NT2/D1 (cell line): ENCODE measurements at regions not wholly inside any gene's neighbourhood (a gene's known extent, or its start where the extent isn't known, plus 50 kb on each side); places are given as distances from the start of the nearest gene placed in this dataset.

ENCODE experiments used
- DNase-seq: peaks from one replicate; pipeline ENCODE4 v3.0.0-alpha.2; 2011; ENCODE audit warnings: low read depth, low spot score
- H3K27me3 ChIP-seq: 2 replicates; pipeline ENCODE4 v1.6.0; 2011; ENCODE audit warnings: mild to moderate bottlenecking; ENCODE audit not compliant: insufficient read length, insufficient read depth
- H3K36me3 ChIP-seq: 2 replicates; pipeline ENCODE4 v1.6.1; 2011; ENCODE audit warnings: mild to moderate bottlenecking, low read length, mixed read lengths; ENCODE audit not compliant: insufficient read depth, insufficient read length
- H3K4me1 ChIP-seq: 2 replicates; pipeline ENCODE4 v1.5.1; 2011; ENCODE audit not compliant: insufficient read depth, insufficient read length
- H3K4me3 ChIP-seq: 2 replicates; pipeline ENCODE4 v1.5.1; 2011; ENCODE audit warnings: low read depth; ENCODE audit not compliant: insufficient read length
- H3K9ac ChIP-seq: 2 replicates; pipeline ENCODE4 v1.6.0; 2011; ENCODE audit warnings: low read depth; ENCODE audit not compliant: insufficient read length
- H3K9me3 ChIP-seq: 2 replicates; pipeline ENCODE4 v1.5.1; 2011; ENCODE audit warnings: mild to moderate bottlenecking, low read length; ENCODE audit not compliant: insufficient read depth
- SUZ12 ChIP-seq: IDR thresholded peaks from 2 replicates; pipeline ENCODE4 v1.6.1; 2011; ENCODE audit not compliant: insufficient read length, insufficient read depth; ENCODE audit errors: extremely low read depth
- YY1 ChIP-seq: IDR thresholded peaks from 2 replicates; pipeline ENCODE4 v1.6.1; 2011; ENCODE audit not compliant: insufficient read length, insufficient read depth
- ZNF274 ChIP-seq: IDR thresholded peaks from 2 replicates; pipeline ENCODE4 v1.6.1; 2011; ENCODE audit warnings: mild to moderate bottlenecking, low read depth, low read length

- Histone ChIP-seq H3K4me3 (no peak overlapping the region), H3K9me3 (no peaks in the 10 kb centered on the region), H3K27me3 (no peaks in the 10 kb centered on the region), H3K36me3 (no peaks in the 10 kb centered on the region), H3K9ac (no peak overlapping the region), H3K4me1 (no peaks in the 10 kb centered on the region)
- TF ChIP-seq SUZ12 (no peak), ZNF274 (no peak), YY1 (no peak)
- DNase-seq, result no peak
Observed at GRCh38 chr21:35111321-35111930, 62.3 kb upstream of the RUNX1 start.

- DNase-seq, result no peak
- Histone ChIP-seq H3K4me3 (no peak overlapping the region), H3K9ac (no peak overlapping the region), H3K9me3 (no peaks in the 10 kb centered on the region), H3K27me3 (no peaks in the 10 kb centered on the region), H3K36me3 (no peaks in the 10 kb centered on the region), H3K4me1 (no peaks in the 10 kb centered on the region)
- TF ChIP-seq YY1 (no peak), SUZ12 (no peak), ZNF274 (no peak)
Observed at GRCh38 chr21:35108887-35109286, 59.8 kb upstream of the RUNX1 start.

GRCh38 chr21:35107520-35107919 lies 58.4 kb upstream of the RUNX1 start:
- no peaks in the 10 kb centered on the region for H3K36me3 ChIP-seq
- DNase-seq, result no peak
- H3K4me3 ChIP-seq, result no peak overlapping the region
- H3K9me3 ChIP-seq, result no peaks in the 10 kb centered on the region
- H3K4me1 ChIP-seq, result no peaks in the 10 kb centered on the region
- H3K27me3 ChIP-seq, result no peaks in the 10 kb centered on the region
- no peak overlapping the region for H3K9ac ChIP-seq
- TF ChIP-seq SUZ12 (no peak), YY1 (no peak), ZNF274 (no peak)

- DNase-seq, result no peak
- no peak overlapping the region for H3K4me3 ChIP-seq
- H3K36me3 ChIP-seq, result no peaks in the 10 kb centered on the region
- no peak for TF ChIP-seq YY1
- no peak for TF ChIP-seq SUZ12
- TF ChIP-seq ZNF274, result no peak
- no peaks in the 10 kb centered on the region for H3K9me3 ChIP-seq
- H3K27me3 ChIP-seq, result no peaks in the 10 kb centered on the region
- H3K9ac ChIP-seq, result no peak overlapping the region
- no peaks in the 10 kb centered on the region for H3K4me1 ChIP-seq
Observed at GRCh38 chr21:35106246-35106835, 57.2 kb upstream of the RUNX1 start.

GRCh38 chr21:35102488-35103371 lies 53.6 kb upstream of the RUNX1 start:
- no peaks in the 10 kb centered on the region for H3K36me3 ChIP-seq
- H3K4me1 ChIP-seq, result no peaks in the 10 kb centered on the region
- no peaks in the 10 kb centered on the region for H3K27me3 ChIP-seq
- H3K9ac ChIP-seq, result no peak overlapping the region
- no peak overlapping the region for H3K4me3 ChIP-seq
- no peaks in the 10 kb centered on the region for H3K9me3 ChIP-seq
- TF ChIP-seq SUZ12 (no peak), YY1 (no peak), ZNF274 (no peak)
- no peak for DNase-seq

GRCh38 chr21:35100349-35100811 lies 51.3 kb upstream of the RUNX1 start:
- no peaks in the 10 kb centered on the region for H3K4me1 ChIP-seq
- no peaks in the 10 kb centered on the region for H3K27me3 ChIP-seq
- no peak overlapping the region for H3K9ac ChIP-seq
- H3K9me3 ChIP-seq, result no peaks in the 10 kb centered on the region
- TF ChIP-seq SUZ12, result no peak
- no peaks in the 10 kb centered on the region for H3K36me3 ChIP-seq
- no peak overlapping the region for H3K4me3 ChIP-seq
- no peak for DNase-seq

GRCh38 chr21:35099310-35099709 lies 50.2 kb upstream of the RUNX1 start:
- no peaks in the 10 kb centered on the region for H3K36me3 ChIP-seq
- no peaks in the 10 kb centered on the region for H3K9me3 ChIP-seq
- no peak overlapping the region for H3K9ac ChIP-seq
- DNase-seq, result no peak
- no peak overlapping the region for H3K4me3 ChIP-seq
- TF ChIP-seq YY1 (no peak), SUZ12 (no peak), ZNF274 (no peak)
- no peaks in the 10 kb centered on the region for H3K27me3 ChIP-seq
- no peaks in the 10 kb centered on the region for H3K4me1 ChIP-seq
